Esophagus muscularis mucosa (tissue), 4 donors: ENCODE measurements at regions not wholly inside any gene's neighbourhood (a gene's known extent, or its start where the extent isn't known, plus 50 kb on each side); places are given as distances from the start of the nearest gene placed in this dataset.
"Not testable (repeated sequence)": the region's sequence is repeated elsewhere in the genome, so short reads cannot be mapped to it uniquely, and the experiment has no call there.

Source experiments
- DNase-seq: peaks from one replicate; pipeline ENCODE4 v3.0.0-alpha.2; 2017; ENCODE audit errors: extremely low spot score
- H3K27ac ChIP-seq, 4 donors: fragments of 200-600 bp; sonication (generic); replicated peaks in 1 of 4; 1 replicate in 3 of 4; 2 replicates in 1 of 4; pipeline ENCODE4 v1.5.1; 2016 to 2019; ENCODE audit warnings: mild to moderate bottlenecking in 1 of 4
- H3K27me3 ChIP-seq, 4 donors: fragments of 200-600 bp; sonication (generic); one replicate each; pipeline versions ENCODE4 v1.5.1 to v1.6.0; 2016 to 2019
- H3K36me3 ChIP-seq, 4 donors: fragments of 200-600 bp; sonication (generic); one replicate each; pipeline ENCODE4 v1.5.1; 2016 to 2019
- H3K4me1 ChIP-seq, 4 donors: fragments of 200-600 bp; sonication (generic); one replicate each; pipeline ENCODE4 v1.5.1; 2016 to 2019
- H3K4me3 ChIP-seq, 4 donors: fragments of 200-600 bp; sonication (generic); 1 replicate in 2 of 4; 2 replicates in 2 of 4; pipeline ENCODE4 v1.5.1; 2016 to 2019; ENCODE audit warnings: mild to moderate bottlenecking in 4 of 4, moderate library complexity in 1 of 4
- H3K9me3 ChIP-seq, 4 donors: fragments of 200-600 bp; sonication (generic); 1 replicate in 3 of 4; 2 replicates in 1 of 4; pipeline ENCODE4 v1.5.1; 2016 to 2019
- EP300 ChIP-seq: sonication (generic); formaldehyde crosslinking; IDR thresholded peaks from one replicate; pipeline ENCODE4 v1.6.1; 2017; ENCODE audit warnings: antibody characterized with exemption
- POLR2A ChIP-seq: fragments of 450-650 bp; IDR thresholded peaks from one replicate; pipeline ENCODE4 v1.6.1; 2017; ENCODE audit warnings: antibody characterized with exemption, moderate library complexity, mild to moderate bottlenecking, low read depth
- POLR2AphosphoS5 ChIP-seq, 2 donors: sonication (generic); formaldehyde crosslinking; IDR thresholded peaks; one replicate each; pipeline ENCODE4 v1.6.1; 2017; ENCODE audit warnings: antibody characterized with exemption in 2 of 2
- WGBS: methylation state at CpG from one replicate; pipeline ENCODE4 v1.1.5; 2018; 5-methylcytosine and 5-hydroxymethylcytosine counted together
- intact Hi-C: fragments of 100-400 bp; cut with DNase I; formaldehyde crosslinking; loops from one replicate; pipeline ENCODE4 v1.15.1; 2023
- TF ChIP-seq, protein P1 (sequence below), 3 experiments: fragments of 200-600 bp in 2 of 3; fragments of 450-650 bp in 1 of 3; sonication (generic) in 2 of 3; IDR thresholded peaks; one replicate each; pipeline ENCODE4 v1.5.1; 2017 to 2019; ENCODE audit warnings: antibody characterized with exemption in 3 of 3, mild to moderate bottlenecking in 2 of 3, moderate library complexity in 1 of 3

DNA sequence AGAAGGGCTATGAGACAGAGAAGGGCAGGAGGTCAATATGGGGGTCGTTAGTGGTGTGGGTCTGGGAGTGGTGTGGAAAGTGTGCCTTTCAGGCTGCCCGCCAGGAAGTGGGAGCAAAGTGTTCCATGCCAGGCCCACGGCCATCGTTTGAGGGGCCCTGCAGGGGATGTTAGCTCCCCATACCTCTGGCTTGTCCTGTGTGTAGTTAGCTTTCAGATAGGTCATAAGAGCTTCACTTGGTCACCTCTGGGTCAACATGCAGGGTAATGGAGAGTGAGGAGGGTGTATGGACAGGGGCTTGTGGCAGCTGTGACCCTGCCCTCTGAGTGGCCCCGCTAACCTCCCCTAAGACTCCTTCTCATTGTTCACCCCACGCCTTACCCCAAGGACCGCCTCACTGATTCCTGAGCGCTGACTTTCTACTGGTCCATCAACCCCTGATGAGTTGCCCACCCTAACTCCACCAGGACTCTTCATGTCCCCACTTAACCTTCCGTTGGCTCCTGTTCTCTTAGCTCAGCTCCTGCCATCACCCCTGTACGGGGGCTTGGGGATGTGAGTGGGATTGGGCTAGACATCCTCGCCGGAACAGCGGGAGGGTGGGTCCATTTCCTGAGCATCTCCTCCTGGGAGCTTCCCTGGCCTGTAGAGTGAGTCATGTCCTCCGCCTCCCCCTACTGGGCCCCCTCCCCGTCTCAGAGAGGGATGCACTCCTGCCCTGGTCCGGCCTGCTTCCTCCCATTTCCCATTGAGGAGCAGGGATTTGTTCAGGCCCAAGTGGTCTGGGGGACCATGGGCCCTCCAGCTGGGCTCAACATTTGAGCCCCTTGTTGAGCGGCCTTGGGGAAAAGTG is 125.7 kb downstream of the FGF18 start:
- Histone ChIP-seq H3K27ac (no peak overlapping the region), H3K4me1 (peaks cover 0 to 2% (median 0%) of the 10 kb centered on the region in 4 donors), H3K4me3 (no peak overlapping the region), H3K9me3 (no peaks in the 10 kb centered on the region), H3K27me3 (peaks cover 0 to 16% (median 0%) of the 10 kb centered on the region in 4 donors), H3K36me3 (no peaks in the 10 kb centered on the region)
- peak; percentile 91 for DNase-seq
- 85% methylated on average over 14 of the region's 17 CpGs for WGBS
- TF ChIP-seq EP300, result no peak
- no peak for TF ChIP-seq POLR2A
- TF ChIP-seq, protein P1, sequence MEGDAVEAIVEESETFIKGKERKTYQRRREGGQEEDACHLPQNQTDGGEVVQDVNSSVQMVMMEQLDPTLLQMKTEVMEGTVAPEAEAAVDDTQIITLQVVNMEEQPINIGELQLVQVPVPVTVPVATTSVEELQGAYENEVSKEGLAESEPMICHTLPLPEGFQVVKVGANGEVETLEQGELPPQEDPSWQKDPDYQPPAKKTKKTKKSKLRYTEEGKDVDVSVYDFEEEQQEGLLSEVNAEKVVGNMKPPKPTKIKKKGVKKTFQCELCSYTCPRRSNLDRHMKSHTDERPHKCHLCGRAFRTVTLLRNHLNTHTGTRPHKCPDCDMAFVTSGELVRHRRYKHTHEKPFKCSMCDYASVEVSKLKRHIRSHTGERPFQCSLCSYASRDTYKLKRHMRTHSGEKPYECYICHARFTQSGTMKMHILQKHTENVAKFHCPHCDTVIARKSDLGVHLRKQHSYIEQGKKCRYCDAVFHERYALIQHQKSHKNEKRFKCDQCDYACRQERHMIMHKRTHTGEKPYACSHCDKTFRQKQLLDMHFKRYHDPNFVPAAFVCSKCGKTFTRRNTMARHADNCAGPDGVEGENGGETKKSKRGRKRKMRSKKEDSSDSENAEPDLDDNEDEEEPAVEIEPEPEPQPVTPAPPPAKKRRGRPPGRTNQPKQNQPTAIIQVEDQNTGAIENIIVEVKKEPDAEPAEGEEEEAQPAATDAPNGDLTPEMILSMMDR (IDR thresholded peaks at IDR 0.05), result no peak
- TF ChIP-seq POLR2AphosphoS5 (IDR thresholded peaks at IDR 0.05), result no peak
- intact Hi-C loops, result no loop called here

DNA sequence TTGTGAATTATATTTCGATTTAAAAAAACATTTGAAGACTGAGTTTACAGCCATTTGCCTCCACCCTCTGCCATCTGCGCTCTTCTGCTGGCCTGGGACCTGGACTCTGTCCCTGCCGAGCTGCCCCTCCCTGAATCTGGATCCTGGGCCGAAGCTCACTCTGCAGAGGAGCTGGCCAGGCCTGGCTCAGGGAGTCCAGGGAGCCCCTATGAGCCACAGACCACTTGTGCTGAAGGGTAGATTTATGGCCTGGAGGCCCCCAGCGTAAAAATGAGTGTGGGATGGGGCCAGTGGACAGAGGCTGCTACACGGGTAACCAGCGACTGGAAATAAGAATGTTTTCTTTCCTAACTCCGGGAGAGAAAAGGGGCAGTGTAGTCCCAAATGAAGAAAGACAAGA is 129.8 kb downstream of the FGF18 start:
- TF ChIP-seq, protein P1 (IDR thresholded peaks at IDR 0.05), result no peak
- no peak for TF ChIP-seq POLR2AphosphoS5 (IDR thresholded peaks at IDR 0.05)
- TF ChIP-seq POLR2A, result no peak
- TF ChIP-seq EP300, result no peak
- peak; percentile 86 for DNase-seq
- 76% methylated on average over 8 of the region's 8 CpGs for WGBS
- intact Hi-C loops, result no loop called here
- Histone ChIP-seq H3K9me3 (no peaks in the 10 kb centered on the region), H3K4me3 (no peak overlapping the region), H3K4me1 (no peaks in the 10 kb centered on the region), H3K27me3 (no peaks in the 10 kb centered on the region), H3K36me3 (no peaks in the 10 kb centered on the region), H3K27ac (no peak overlapping the region)

DNA sequence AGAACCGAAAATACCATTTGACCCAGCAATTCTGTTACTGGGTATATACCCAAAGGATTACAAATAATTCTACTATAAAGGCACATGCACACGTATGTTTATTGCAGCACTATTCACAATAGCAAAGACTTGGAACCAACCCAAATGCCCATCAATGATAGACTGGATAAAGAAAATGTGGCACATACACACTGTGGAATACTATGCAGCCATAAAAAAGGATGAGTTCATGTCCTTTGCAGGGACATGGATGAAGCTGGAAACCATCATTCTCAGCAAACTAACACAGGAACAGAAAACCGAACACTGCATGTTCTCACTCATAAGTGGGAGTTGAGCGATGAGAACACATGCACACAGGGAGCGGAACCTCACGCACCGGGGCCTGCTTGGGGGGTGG is 134.4 kb downstream of the FGF18 start:
- 95% methylated on average over 7 of the region's 7 CpGs for WGBS
- intact Hi-C loops, H3K4me3 ChIP-seq, H3K27me3 ChIP-seq, H3K36me3 ChIP-seq, H3K4me1 ChIP-seq, H3K27ac ChIP-seq, DNase-seq, H3K9me3 ChIP-seq: not testable (repeated sequence)

DNA sequence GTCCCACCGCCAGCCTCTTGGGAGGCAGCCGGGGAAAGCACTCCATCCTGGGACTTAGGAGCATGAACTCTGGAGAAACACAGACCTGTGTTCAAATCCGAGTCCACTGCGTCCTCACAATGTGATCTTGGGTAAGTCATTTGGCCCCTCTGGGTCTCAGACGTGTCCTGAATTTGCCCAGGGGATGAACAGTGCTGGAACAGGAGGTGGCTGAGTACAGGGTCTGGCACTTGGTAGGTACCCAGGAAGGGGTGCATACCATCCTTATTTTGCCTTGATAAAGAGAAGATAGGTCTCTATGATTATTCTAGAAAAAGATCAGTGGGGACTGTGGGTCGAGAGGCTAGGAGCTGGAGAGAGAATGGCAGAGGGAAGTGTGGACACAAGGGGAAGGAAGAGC is 135.7 kb downstream of the FGF18 start:
- H3K4me1 ChIP-seq, result no peaks in the 10 kb centered on the region
- H3K9me3 ChIP-seq, result no peaks in the 10 kb centered on the region
- no peak overlapping the region for H3K4me3 ChIP-seq
- no peak overlapping the region for H3K27ac ChIP-seq
- intact Hi-C loops, result no loop called here
- WGBS, result 82% methylated on average over 6 of the region's 6 CpGs
- no peak for DNase-seq
- H3K27me3 ChIP-seq, result peaks cover 0 to 9% (median 0%) of the 10 kb centered on the region in 4 donors
- H3K36me3 ChIP-seq, result no peaks in the 10 kb centered on the region
- no peak for TF ChIP-seq EP300
- no peak for TF ChIP-seq POLR2AphosphoS5 (IDR thresholded peaks at IDR 0.05)
- no peak for TF ChIP-seq POLR2A
- TF ChIP-seq, protein P1 (IDR thresholded peaks at IDR 0.05), result no peak

DNA sequence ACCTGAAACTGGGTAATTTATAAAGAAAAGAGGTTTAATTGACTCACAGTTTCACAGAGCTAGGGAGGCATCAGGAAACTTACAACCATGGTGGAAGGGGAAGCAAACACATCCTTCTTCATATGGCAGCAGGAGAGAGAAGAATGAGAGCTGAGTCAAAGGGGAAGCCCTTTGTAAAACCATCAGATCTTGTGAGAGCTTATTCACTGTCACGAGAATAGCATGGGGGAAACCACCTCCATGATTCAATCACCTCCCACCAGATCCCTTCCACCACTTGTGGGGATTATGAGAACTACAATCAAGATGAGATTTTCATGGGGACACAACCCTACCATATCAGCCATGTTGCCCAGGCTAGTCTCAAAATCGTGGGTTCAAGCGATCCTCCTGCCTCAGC is 143.4 kb downstream of the FGF18 start:
- Histone ChIP-seq H3K4me3 (no peak overlapping the region), H3K4me1 (no peaks in the 10 kb centered on the region), H3K27ac (no peak overlapping the region), H3K36me3 (no peaks in the 10 kb centered on the region), H3K27me3 (no peaks in the 10 kb centered on the region), H3K9me3 (peaks cover 0 to 5% (median 0%) of the 10 kb centered on the region in 4 donors)
- intact Hi-C loops, result no loop called here
- 83% methylated on average over 3 of the region's 3 CpGs for WGBS
- no peak for DNase-seq
- TF ChIP-seq EP300, result no peak
- TF ChIP-seq POLR2A, result no peak
- TF ChIP-seq, protein P1 (IDR thresholded peaks at IDR 0.05), result no peak
- TF ChIP-seq POLR2AphosphoS5 (IDR thresholded peaks at IDR 0.05), result no peak
